Caco-2 (cell line): ENCODE measurements at regions not wholly inside any gene's neighbourhood (a gene's known extent, or its start where the extent isn't known, plus 50 kb on each side); places are given as distances from the start of the nearest gene placed in this dataset.

Experiments used
- BruUV-seq: library from RNA; stranded (reverse); fragments of 400-500 nt; replicated peaks from 2 replicates; lab custom pipeline; 2021; lab: Mats Ljungman, UMichigan
- CTCF ChIA-PET: fragments of 300-600 bp; sonication (Branson Sonifier 250); formaldehyde crosslinking; loops from one replicate; lab custom pipeline; 2022; ENCODE audit warnings: antibody characterized with exemption; lab: Charles Lee
- POLR2A ChIA-PET: fragments of 300-600 bp; sonication (Branson Sonifier 250); formaldehyde crosslinking; loops from one replicate; lab custom pipeline; 2022; ENCODE audit warnings: antibody characterized with exemption; lab: Charles Lee
- DNase-seq, 2 experiments: peaks; one replicate each; pipeline versions ENCODE4 v3.0.0 to v3.0.0-alpha.2; 2020 to 2022
- H3K27me3 ChIP-seq: replicated peaks from 2 replicates; pipeline ENCODE4 v1.6.0; 2011; ENCODE audit warnings: low read length; ENCODE audit not compliant: control insufficient read depth, insufficient read depth
- H3K36me3 ChIP-seq: 2 replicates; pipeline ENCODE4 v1.5.1; 2011; ENCODE audit warnings: low read length; ENCODE audit not compliant: control insufficient read depth, insufficient read depth
- H3K4me1 ChIP-seq: fragments of 250-450 bp; sonication (Bioruptor Pico); 2 replicates; pipeline ENCODE4 v1.5.1; 2020; ENCODE audit warnings: mild to moderate bottlenecking
- H3K4me3 ChIP-seq: 2 replicates; pipeline ENCODE4 v1.5.1; 2011; ENCODE audit warnings: low read depth, mild to moderate bottlenecking, control low read depth, low read length
- H3K9me3 ChIP-seq: fragments of 250-450 bp; sonication (Bioruptor Pico); 2 replicates; pipeline ENCODE4 v1.5.1; 2020; ENCODE audit warnings: mild to moderate bottlenecking, moderate library complexity
- H3K27ac Mint-ChIP-seq: one replicate; pipeline ENCODE4 v1.8.0; 2022; ENCODE audit warnings: mixed read lengths; ENCODE audit not compliant: unreplicated experiment
- H3K27me3 Mint-ChIP-seq: one replicate; pipeline ENCODE4 v1.8.0; 2022; ENCODE audit warnings: mixed read lengths; ENCODE audit not compliant: insufficient read depth, unreplicated experiment
- H3K36me3 Mint-ChIP-seq: one replicate; pipeline ENCODE4 v1.8.0; 2022; ENCODE audit warnings: mild to moderate bottlenecking, mixed read lengths; ENCODE audit not compliant: insufficient read depth, unreplicated experiment
- H3K4me1 Mint-ChIP-seq: one replicate; pipeline ENCODE4 v1.8.0; 2022; ENCODE audit warnings: low read depth, mixed read lengths; ENCODE audit not compliant: unreplicated experiment
- H3K4me3 Mint-ChIP-seq: one replicate; pipeline ENCODE4 v1.8.0; 2022; ENCODE audit warnings: mild to moderate bottlenecking, moderate library complexity, mixed read lengths; ENCODE audit not compliant: unreplicated experiment
- H3K9me3 Mint-ChIP-seq: one replicate; pipeline ENCODE4 v1.8.0; 2022; ENCODE audit warnings: mixed read lengths; ENCODE audit not compliant: unreplicated experiment
- intact Hi-C: fragments of 100-400 bp; cut with micrococcal nuclease; formaldehyde crosslinking; loops from one replicate; pipeline ENCODE4 v1.10.0; 2022; ENCODE audit not compliant: unreplicated experiment
- TF ChIP-seq, protein P1 (sequence below), 2 experiments: fragments of 200-600 bp in 1 of 2; IDR thresholded peaks; 1 replicate in 1 of 2; 2 replicates in 1 of 2; pipeline versions ENCODE4 v1.5.1 to v1.8.0; 2011 to 2022; ENCODE audit warnings: antibody characterized with exemption in 1 of 2, control low read depth in 1 of 2, inconsistent platforms in 1 of 2, low read depth in 1 of 2, low read length in 1 of 2, mild to moderate bottlenecking in 1 of 2, moderate library complexity in 1 of 2; ENCODE audit not compliant: insufficient read depth in 1 of 2, severe bottlenecking in 1 of 2, unreplicated experiment in 1 of 2

DNA sequence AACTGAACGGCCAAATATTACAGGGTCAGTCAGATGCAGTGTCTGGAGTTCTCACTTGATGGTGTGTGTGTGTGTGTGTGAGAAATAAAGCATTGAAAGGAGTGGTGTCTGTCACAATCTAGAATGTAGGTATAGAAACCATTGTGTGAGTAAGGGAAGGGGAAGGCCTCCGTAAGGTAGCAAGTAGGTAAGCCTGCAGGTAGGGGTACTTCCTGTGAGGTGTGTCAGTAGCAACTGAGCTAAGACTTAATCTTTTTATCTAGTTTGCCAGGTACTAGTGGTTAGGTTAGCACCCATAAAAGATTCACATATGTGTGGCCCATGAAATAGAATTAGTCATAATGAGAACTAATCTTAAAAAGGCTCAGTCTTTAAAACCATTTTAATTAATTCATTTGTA is 1517.8 kb downstream of the SI start:
- no peaks in the 10 kb centered on the region for H3K27me3 ChIP-seq
- Mint-ChIP-seq H3K9me3 (no peaks in the 10 kb centered on the region), H3K36me3 (no peaks in the 10 kb centered on the region), H3K4me1 (no peaks in the 10 kb centered on the region), H3K27me3 (no peaks in the 10 kb centered on the region), H3K27ac (no peak overlapping the region), H3K4me3 (no peak overlapping the region)
- H3K4me1 ChIP-seq = no peaks in the 10 kb centered on the region
- BruUV-seq = no TSS peak
- no peak overlapping the region for H3K4me3 ChIP-seq
- intact Hi-C loops = no loop called here
- H3K36me3 ChIP-seq = no peaks in the 10 kb centered on the region
- TF ChIP-seq, protein P1, sequence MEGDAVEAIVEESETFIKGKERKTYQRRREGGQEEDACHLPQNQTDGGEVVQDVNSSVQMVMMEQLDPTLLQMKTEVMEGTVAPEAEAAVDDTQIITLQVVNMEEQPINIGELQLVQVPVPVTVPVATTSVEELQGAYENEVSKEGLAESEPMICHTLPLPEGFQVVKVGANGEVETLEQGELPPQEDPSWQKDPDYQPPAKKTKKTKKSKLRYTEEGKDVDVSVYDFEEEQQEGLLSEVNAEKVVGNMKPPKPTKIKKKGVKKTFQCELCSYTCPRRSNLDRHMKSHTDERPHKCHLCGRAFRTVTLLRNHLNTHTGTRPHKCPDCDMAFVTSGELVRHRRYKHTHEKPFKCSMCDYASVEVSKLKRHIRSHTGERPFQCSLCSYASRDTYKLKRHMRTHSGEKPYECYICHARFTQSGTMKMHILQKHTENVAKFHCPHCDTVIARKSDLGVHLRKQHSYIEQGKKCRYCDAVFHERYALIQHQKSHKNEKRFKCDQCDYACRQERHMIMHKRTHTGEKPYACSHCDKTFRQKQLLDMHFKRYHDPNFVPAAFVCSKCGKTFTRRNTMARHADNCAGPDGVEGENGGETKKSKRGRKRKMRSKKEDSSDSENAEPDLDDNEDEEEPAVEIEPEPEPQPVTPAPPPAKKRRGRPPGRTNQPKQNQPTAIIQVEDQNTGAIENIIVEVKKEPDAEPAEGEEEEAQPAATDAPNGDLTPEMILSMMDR (IDR thresholded peaks at IDR 0.05; ENCODE audit: insufficient read depth in 1 of 2, low read depth in 1 of 2, low read length in 1 of 2, severe bottlenecking in 1 of 2, unreplicated experiment in 1 of 2) = no peak
- POLR2A ChIA-PET = no interaction called here
- no peaks in the 10 kb centered on the region for H3K9me3 ChIP-seq
- CTCF ChIA-PET = no interaction called here
- DNase-seq = no peak

DNA sequence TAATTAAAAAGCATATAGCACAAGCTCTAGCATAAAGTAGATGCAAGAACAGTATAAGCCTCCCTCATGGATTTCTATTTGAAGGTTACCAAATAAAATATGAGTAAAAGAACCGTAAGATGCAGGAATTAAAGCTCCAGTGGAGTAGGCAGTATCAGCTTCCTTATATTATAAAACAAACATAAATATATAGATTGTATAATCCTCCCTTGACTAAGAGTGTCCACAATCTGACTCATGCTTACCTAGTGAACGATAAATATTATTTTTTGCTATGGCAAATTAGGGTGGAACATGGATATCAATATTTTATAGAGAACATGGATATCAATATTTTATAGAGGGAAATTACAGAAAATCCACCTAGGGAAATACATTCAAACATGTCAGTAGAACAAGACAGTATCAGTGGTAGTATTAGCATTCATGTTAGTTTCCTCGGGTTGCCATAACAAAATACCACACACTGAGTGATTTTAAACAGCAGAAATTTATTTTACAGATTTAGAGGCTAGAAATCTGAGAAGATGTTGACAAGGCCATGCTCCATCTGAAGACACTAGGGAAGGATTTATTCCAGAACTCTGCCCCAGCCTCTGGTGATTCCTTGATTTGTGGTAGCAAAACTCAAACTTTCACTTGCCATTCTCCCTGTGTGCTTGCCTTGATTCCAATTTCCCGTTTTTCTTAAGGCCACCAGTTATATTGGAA is 1521.3 kb downstream of the SI start:
- intact Hi-C loops = no loop called here
- Mint-ChIP-seq H3K9me3 (no peaks in the 10 kb centered on the region), H3K4me3 (no peak overlapping the region), H3K27ac (no peak overlapping the region), H3K27me3 (no peaks in the 10 kb centered on the region), H3K4me1 (no peaks in the 10 kb centered on the region), H3K36me3 (no peaks in the 10 kb centered on the region)
- Histone ChIP-seq H3K4me1 (no peaks in the 10 kb centered on the region), H3K9me3 (no peaks in the 10 kb centered on the region), H3K27me3 (no peaks in the 10 kb centered on the region), H3K36me3 (no peaks in the 10 kb centered on the region), H3K4me3 (no peak overlapping the region)
- TF ChIP-seq, protein P1 (IDR thresholded peaks at IDR 0.05; ENCODE audit: insufficient read depth in 1 of 2, low read depth in 1 of 2, low read length in 1 of 2, severe bottlenecking in 1 of 2, unreplicated experiment in 1 of 2) = no peak
- no peak for DNase-seq
- BruUV-seq = no TSS peak
- ChIA-PET CTCF (no interaction called here), POLR2A (no interaction called here)

- Histone ChIP-seq H3K4me1 (no peaks in the 10 kb centered on the region), H3K9me3 (no peaks in the 10 kb centered on the region), H3K4me3 (no peak overlapping the region), H3K27me3 (no peaks in the 10 kb centered on the region), H3K36me3 (no peaks in the 10 kb centered on the region)
- H3K36me3 Mint-ChIP-seq = no peaks in the 10 kb centered on the region
- ChIA-PET POLR2A (no interaction called here), CTCF (no interaction called here)
- peaks cover 9% of the 10 kb centered on the region for H3K9me3 Mint-ChIP-seq
- no peak overlapping the region for H3K4me3 Mint-ChIP-seq
- no peak for DNase-seq
- TF ChIP-seq, protein P1 (IDR thresholded peaks at IDR 0.05; ENCODE audit: insufficient read depth in 1 of 2, low read depth in 1 of 2, low read length in 1 of 2, severe bottlenecking in 1 of 2, unreplicated experiment in 1 of 2) = no peak
- BruUV-seq = no TSS peak
- no peaks in the 10 kb centered on the region for H3K27me3 Mint-ChIP-seq
- no peaks in the 10 kb centered on the region for H3K4me1 Mint-ChIP-seq
- H3K27ac Mint-ChIP-seq = no peak overlapping the region
- intact Hi-C loops = no loop called here
Measured at GRCh38 chr3:163555918-163556317, 1522.4 kb downstream of the SI start.
